ENCODE measurements at regions not wholly inside any gene's neighbourhood (a gene's known extent, or its start where the extent isn't known, plus 50 kb on each side); places are given as distances from the start of the nearest gene placed in this dataset.

DNA sequence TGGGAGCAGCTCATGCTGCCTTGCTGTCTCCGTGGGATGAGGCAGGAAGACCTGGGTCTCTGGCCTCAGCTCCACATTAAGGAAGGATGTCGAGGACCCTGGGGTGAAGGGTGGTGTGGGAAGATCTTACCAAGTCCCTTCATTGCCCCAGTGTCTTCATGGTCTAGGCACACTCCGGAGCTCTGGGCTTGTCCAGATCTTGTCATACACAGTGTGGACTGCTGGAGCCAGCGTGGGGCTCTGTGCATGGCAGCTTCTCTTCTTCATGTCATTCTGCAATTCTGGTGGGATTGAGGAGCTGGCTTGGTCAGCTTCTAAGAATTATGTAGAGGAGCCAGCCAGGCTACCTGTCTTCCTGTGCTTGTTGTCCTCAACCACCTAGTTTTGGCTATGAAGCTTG is 79.3 kb upstream of the ETV3 start:
- TF ChIP-seq, protein P1, sequence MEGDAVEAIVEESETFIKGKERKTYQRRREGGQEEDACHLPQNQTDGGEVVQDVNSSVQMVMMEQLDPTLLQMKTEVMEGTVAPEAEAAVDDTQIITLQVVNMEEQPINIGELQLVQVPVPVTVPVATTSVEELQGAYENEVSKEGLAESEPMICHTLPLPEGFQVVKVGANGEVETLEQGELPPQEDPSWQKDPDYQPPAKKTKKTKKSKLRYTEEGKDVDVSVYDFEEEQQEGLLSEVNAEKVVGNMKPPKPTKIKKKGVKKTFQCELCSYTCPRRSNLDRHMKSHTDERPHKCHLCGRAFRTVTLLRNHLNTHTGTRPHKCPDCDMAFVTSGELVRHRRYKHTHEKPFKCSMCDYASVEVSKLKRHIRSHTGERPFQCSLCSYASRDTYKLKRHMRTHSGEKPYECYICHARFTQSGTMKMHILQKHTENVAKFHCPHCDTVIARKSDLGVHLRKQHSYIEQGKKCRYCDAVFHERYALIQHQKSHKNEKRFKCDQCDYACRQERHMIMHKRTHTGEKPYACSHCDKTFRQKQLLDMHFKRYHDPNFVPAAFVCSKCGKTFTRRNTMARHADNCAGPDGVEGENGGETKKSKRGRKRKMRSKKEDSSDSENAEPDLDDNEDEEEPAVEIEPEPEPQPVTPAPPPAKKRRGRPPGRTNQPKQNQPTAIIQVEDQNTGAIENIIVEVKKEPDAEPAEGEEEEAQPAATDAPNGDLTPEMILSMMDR (IDR thresholded peaks at IDR 0.05 in 2 of 3, conservative IDR thresholded peaks at IDR 0.05 in 1 of 3; ENCODE audit: borderline replicate concordance in 1 of 3, insufficient read depth in 1 of 3, low read depth in 2 of 3, low read length in 2 of 3) = no peak
- TF ChIP-seq POLR2A (IDR thresholded peaks at IDR 0.05; ENCODE audit: borderline replicate concordance, extremely low read depth, insufficient read depth, insufficient read length) = no peak
- TF ChIP-seq, protein P2, sequence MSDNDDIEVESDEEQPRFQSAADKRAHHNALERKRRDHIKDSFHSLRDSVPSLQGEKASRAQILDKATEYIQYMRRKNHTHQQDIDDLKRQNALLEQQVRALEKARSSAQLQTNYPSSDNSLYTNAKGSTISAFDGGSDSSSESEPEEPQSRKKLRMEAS (IDR thresholded peaks at IDR 0.05) = no peak
- TF ChIP-seq FOSL1 (IDR thresholded peaks at IDR 0.05; ENCODE audit: low read depth) = no peak
- TF ChIP-seq JUND (IDR thresholded peaks at IDR 0.05) = no peak
- TF ChIP-seq, protein P3, sequence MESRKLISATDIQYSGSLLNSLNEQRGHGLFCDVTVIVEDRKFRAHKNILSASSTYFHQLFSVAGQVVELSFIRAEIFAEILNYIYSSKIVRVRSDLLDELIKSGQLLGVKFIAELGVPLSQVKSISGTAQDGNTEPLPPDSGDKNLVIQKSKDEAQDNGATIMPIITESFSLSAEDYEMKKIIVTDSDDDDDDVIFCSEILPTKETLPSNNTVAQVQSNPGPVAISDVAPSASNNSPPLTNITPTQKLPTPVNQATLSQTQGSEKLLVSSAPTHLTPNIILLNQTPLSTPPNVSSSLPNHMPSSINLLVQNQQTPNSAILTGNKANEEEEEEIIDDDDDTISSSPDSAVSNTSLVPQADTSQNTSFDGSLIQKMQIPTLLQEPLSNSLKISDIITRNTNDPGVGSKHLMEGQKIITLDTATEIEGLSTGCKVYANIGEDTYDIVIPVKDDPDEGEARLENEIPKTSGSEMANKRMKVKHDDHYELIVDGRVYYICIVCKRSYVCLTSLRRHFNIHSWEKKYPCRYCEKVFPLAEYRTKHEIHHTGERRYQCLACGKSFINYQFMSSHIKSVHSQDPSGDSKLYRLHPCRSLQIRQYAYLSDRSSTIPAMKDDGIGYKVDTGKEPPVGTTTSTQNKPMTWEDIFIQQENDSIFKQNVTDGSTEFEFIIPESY (IDR thresholded peaks at IDR 0.05; ENCODE audit: extremely low read depth, insufficient replicate concordance, low read length) = no peak
- TF ChIP-seq, protein P4, sequence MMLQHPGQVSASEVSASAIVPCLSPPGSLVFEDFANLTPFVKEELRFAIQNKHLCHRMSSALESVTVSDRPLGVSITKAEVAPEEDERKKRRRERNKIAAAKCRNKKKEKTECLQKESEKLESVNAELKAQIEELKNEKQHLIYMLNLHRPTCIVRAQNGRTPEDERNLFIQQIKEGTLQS (IDR thresholded peaks at IDR 0.05) = no peak
- TF ChIP-seq TCF7L2 (IDR thresholded peaks at IDR 0.05; ENCODE audit: borderline replicate concordance, extremely low read depth, insufficient read depth, insufficient read length) = no peak
- no peak for TF ChIP-seq RAD21 (IDR thresholded peaks at IDR 0.05; ENCODE audit: low read depth)
- no peak for TF ChIP-seq ELF1 (IDR thresholded peaks at IDR 0.05; ENCODE audit: borderline replicate concordance, low read depth)
- no peak for TF ChIP-seq EZH2phosphoT487 (IDR thresholded peaks at IDR 0.05; ENCODE audit: borderline replicate concordance)
- TF ChIP-seq YY1 (IDR thresholded peaks at IDR 0.05; ENCODE audit: extremely low read depth, insufficient replicate concordance, low read depth, low read length) = no peak
- TF ChIP-seq EZH2 (IDR thresholded peaks at IDR 0.05) = no peak
- no peak for TF ChIP-seq ZNF274 (IDR thresholded peaks at IDR 0.05; ENCODE audit: low read depth, low read length)
